Amygdala (tissue), 56 donors: ENCODE measurements at regions not wholly inside any gene's neighbourhood (a gene's known extent, or its start where the extent isn't known, plus 50 kb on each side); places are given as distances from the start of the nearest gene placed in this dataset.

Experiments
- DNase-seq, 56 donors: peaks; one replicate each; lab custom pipeline; 2025; lab: John Stamatoyannopoulos, UW

DNA sequence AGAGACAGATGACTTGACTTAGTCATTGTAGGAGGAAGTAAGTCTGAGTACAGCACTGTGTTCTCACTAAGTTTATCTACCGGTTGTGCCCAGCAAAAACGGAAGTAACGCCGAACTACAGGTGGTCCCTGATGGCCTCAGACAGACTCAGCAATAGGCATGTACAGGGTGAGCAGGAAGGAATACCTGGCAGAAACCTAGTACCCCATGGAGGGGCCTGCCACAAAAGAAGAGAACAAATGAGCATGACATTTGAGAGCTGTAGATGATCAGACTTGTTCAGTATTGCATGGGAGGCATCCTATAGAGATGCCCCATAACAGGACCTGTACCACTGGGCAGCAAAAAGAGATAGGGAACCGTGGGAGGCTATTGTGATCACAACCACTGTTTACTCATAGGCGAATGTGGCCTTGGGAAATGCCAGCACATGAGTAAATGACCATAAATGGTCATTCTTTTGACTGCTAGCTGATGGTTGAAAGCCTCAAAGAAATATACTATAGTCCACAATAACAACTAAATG, 106.4 kb upstream of the TAB2 start:
- DNase-seq: no peak

DNA sequence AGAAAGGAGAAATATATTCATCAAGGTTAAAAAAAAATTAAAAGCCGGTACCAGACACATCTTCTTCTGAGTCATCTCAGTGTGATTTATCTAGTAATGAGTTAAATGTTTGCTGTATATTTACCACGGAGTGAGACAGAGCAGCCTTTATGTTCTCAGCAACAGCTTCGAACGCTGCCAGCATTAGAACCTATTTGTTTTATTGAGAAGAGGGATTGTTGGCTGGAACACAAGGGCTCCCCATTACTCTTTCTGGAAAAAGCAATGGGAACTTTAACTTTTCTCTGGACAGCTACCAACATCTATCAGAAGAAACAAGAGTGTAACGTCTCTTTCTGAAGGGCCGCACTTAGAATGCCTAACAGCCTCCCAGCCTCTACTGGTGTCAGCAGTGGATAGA, 105.3 kb upstream of the TAB2 start:
- peak in 10 of 56 donors; percentile 4 to 47 (median 36) for DNase-seq

DNA sequence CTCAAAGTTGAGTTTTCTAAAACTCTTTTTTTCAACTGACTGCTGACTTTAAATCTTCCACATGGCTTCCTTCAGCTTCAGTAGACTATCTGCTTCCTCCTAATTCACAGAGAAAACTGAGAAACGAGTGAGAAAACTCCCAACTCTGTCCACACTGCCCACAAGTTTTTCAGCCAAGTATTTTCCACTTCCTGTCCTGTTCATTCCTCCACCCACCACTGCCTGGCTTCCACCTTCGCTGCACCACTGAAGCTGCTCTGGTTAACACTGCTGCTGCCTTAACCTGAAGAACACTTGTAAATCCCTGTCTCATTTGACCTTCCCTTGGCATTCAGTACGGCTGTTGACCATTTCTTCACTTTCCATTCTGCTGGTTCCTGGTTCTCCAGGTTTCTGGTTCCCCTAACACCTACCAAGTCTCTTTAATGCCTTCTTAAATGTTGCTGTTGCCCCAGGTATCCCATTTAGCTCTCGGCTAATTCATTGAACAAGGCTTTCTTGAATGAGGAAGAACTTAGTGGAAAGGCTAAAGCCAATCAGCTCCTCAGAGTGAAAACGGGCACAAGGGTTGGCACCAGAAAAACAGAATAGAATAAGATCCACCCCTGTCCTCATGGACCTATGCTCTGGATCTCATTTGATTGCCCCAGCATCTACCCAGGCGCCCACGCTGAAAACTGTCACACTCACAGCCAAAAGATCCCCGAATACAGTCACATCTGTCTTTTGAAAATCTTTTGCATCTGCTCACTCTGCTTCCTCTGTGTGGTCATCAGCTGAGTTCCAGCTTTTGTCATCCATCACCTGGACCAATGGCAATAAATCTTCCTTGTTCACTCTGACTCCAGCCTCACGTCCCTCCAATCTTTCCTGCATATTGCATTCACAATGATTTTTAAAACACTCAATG, 104.4 kb upstream of the TAB2 start:
- DNase-seq: no peak

DNA sequence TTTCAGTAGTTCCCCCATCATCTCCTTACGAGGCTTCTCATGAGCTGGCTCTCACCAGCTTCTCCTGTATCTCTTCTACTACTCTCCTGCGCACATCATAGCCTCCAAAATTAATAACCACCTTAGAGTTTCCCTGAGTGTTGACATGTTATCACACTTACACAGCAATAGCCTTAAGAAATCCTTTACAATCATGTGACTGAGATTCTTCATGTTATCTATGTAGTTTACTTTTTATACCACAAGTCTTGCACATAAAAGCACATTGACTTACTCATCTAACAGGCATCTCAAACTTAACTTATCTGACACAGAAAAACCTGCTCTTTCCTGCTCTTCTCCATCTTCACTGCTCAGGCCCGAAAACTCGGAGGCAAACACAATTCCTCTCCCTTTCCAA, 103.7 kb upstream of the TAB2 start:
- DNase-seq: no peak

DNA sequence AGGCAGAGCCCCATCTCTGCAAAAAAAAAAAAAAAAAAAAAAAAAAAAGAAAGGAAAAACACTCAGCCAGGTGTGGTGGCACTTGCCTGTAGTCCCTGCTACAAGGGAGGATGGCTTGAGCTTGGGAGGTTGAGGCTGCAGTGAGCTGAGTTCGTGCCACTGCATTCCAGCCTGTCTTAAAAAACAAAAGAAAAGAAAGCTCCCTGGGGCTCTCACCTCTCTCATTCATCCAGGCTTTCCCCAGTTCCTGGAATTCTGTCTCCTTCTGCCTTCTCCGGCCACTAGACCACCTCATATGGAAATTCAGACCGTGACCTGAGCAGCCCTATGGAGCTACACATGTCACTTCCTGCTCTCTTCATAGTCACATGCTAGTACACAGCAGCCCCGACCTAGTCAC, 101.1 kb upstream of the TAB2 start:
- no peak for DNase-seq

DNA sequence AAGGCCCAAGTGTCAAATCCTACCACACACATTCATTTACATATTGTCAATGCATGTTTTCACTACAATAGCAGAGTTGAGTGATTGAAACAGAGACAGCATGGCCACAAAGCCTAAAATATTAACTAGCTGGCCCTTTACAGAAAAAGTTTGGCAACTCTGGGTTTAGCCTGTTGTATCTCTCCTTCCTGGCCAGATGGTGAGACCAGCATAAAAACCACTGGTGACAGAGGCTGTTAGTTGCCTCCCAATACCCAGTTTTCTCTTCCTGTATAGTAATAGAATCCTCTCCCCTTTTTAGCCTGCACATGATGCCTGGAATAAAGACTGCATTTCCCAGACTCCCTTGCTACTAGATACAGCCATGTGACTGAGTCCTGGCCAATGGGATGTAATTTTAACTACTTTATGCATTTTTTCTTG, 100.0 kb upstream of the TAB2 start:
- no peak for DNase-seq

DNA sequence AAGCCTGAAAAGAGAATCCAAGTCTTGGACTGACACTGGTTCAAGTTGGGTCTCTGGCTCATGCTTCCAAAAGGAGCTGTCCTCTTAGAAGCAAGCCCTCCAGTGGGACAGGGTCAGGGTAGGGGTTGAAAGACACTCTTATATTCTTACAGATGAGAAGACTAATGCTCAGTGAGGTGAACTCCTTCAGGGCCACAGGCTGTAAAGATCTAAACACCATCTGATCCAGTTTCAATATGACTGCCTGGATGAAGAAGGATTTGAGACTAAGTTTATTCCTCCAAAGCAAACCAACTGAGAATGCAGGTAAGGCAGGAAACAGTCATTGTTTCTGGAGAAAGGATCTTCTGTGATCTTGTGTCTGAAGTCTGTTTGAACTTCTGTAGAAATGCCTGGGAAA, 99.0 kb upstream of the TAB2 start:
- no peak for DNase-seq

DNA sequence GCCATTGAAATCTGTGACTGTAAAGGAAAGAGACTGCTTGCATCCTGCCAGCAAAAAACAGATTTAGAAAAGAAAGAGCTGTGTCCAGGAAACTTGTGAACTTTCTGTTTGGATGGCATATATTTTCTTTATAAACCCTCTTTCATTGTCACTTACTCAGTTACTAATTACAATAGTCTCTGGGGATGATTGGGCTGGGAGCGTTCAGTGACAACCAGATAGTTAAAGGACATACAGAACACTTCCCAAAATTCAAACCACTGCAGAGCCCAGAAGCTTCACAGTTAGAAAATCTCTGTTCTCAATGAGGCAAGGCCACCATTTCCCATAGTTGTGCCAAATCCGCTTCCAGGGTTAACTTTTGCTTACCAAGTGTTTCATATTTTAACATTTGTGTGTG, 98.6 kb upstream of the TAB2 start:
- DNase-seq: no peak

DNA sequence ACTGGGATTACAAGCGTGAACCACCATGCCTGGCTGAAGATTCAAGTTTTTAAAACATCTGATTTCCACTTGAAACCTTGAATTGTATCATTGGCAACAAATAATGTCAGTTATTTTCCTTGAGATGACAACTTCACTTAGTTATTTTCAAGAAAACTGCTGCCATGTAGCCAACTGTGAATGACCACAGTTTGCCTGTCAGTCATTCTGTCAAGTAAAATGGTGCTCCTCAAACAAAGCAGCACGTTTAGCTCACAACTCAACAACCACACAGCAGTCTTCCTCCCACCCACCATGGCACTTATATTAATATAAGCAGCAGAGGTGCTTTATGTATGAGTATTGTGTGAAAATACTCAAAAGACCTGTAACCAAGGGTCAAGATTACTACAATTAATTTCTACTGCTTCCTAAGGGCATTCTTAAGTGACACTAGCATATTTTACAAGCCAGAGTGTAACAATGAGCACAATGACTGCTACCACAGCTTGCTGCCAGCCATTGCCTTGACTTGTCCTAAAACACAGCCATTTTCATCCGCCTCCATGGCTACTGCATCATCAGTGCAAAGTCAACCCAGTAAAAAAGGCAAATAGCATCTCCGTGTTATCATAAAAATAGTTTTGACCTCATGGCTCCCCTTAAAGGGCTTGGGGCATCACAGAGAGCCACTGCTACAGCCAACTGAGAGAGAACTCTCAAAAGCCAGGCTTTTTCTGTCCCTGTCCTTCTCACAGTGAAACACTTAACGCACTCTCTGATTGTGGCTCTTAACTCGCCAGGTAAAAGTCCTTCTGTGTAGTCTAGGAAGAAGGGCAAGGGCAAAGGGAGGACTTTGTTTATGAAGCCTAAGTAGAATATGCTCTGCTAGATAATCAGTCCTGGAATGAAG, 96.4 kb upstream of the TAB2 start:
- DNase-seq: no peak

DNA sequence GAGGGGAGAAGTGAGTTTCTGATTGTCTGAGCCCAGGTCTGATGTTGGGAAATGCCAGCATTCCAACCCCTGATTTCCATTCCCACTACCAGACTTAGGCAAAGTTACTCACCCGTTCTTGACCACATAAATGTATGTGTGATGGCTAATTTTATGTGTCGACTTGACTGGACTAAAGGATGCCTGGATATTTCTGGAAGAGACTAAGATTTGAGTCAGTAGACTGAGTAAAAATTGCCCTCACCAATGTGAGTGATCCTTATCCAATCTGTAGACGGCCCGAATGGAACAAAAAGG, 95.8 kb upstream of the TAB2 start:
- no peak for DNase-seq

DNA sequence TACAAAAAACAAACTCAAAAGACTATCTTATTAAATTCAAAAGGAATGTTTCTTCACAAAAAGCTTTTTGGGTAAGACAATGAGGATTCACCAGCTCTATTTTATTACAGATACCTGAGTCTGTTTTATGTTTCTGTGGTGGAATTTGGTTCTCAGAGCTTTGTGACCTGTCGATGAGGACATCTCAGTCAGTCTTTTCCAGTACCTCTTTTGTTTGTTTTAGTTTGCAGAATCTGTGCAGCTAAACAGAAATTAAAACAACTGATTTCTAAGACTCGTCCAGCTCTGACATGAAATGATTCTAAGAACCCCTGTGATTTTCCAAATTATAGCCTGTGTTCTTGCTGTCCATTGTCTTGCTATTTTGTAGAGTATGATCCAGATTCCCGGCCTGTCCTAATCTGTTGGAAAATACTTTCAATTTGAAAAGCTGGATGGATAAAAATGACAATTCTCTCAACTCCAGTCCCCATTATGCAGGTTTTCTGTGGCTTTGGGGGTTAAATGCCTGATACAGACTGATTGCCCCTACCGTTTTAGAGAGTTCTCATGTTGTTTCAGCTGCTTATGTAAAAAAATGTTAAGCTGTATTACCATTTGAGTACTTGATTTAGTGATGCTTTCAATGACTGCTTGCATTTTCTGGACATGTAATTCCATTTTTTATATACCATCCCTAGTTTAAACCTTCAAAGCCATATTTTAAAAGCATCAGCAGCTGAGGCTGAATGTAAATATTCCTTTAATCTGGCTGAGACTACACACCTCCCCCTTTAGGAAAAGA, 94.2 kb upstream of the TAB2 start:
- no peak for DNase-seq

DNA sequence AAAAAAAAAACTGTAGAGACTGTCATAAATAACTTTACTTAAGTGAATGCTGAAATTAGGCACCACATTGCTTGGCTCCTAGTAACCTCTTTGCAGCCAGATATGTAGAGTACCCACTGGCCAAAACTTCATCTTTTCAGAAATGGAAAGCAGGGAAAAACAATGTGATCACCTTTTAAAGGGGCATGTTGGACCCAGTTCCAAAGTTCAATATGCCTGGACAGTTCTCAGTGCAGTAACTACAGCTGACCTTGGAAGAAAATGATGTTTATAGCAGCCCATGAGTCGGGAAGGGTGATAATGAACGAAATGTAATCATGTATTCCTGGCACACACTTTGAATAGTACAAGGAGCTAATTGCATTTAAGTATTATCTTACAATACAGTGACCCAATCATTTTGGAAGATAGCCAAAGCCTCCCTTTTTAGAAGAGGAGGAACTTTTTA, 93.6 kb upstream of the TAB2 start:
- DNase-seq: no peak

DNA sequence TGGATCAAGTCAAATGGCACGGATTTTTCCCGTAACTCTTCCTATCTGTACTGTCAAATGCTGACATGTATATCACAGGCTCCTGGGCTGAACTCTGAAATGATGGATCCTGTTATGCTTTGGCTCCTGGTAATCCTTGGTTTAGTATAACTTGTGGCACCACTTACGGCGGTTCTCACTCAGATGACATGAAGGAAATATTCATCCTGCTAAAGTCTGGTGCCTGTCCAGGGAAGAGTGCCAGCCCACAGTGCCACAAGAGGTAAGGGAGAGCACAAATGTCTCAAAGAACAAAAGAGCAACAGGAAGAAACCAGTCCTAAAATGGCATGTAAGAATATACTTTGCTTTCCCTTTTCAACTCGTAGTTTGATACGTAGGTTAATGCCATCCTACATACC, 93.1 kb upstream of the TAB2 start:
- no peak for DNase-seq

DNA sequence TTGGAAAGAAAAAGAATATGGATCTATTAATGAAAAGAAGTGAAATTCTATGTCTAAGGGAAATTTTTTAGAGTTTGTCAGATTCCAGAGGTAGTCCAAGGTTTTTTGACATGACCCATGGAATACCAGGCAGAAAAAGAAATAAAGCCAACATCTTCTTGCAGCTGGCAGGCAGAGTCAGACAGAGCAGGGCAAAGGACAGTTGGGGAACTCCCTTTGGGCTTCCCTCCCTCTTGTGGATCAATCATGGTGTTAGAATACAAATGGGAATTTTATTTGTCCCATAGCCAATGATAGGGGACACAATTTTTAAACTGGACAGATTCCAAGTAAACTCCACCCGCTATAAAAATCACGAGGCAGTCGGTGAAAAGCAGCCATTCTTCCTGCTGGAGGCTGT, 92.1 kb upstream of the TAB2 start:
- DNase-seq: no peak

DNA sequence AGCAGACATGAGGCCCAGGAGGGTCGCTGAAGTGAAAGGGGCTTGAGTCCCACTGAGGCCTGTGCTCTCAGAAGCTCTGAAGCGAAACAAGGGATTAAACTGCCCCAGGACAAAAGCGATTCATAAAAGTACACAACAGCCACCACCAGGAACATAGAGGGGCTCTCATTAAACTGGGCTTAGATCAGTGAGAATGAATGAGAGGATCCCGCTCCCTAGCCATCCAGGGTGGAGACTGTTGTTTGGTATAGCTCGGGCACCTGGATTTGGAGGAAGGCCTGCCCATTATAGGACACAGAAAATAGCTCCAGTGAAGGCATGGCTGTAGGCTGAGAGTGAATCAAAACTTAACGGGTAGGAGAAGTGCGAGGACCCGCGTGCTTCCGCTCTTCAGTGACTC, 91.6 kb upstream of the TAB2 start:
- no peak for DNase-seq

DNA sequence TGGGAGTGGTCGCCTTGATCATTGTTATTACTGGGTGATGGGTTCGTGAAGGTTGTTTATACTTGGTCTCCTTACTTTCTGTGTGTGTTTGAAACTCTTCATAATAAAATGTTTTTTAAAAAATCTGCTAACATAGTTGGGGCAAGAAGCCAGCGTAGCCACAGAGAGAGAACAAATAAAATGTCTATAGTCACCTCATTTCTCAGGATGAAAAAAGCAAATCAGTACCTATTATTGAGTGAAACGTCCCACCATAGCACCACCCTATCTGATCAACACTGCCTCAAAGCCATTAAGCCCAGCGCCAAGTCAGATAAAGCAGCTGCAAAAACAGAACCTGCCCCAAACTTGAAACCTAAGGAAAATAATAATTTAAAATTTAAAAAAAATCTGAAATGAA, 89.7 kb upstream of the TAB2 start:
- DNase-seq: no peak

DNA sequence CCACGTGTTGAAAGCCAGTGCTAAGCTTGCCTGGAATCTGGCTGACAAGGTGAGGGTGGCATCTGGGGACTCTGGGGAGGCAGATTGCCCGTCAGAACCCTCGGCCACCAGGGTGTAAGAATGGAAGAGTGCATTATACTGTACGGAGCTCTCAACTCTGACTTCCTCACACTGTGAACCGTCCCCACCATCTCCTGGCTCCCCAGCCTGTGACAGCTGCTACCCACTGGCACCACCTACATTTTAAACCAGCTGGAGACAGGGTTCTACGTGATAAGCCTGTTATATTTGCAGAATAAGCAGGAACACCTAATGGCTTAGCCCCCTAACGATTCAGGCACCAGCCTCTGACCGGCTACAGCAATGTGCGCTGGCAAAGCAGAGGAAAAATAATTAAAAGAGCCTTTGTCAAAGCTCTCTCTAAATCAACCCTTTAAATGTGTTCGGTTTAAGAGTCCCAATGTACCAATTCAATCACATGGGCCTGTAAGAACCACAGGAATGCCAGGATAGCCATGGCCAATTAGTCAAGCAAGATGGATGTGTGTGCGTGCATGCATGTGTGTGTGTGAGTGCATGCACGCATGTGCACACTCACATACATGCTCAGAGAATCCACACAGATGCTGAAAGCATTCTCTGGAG, 89.1 kb upstream of the TAB2 start:
- no peak for DNase-seq

DNA sequence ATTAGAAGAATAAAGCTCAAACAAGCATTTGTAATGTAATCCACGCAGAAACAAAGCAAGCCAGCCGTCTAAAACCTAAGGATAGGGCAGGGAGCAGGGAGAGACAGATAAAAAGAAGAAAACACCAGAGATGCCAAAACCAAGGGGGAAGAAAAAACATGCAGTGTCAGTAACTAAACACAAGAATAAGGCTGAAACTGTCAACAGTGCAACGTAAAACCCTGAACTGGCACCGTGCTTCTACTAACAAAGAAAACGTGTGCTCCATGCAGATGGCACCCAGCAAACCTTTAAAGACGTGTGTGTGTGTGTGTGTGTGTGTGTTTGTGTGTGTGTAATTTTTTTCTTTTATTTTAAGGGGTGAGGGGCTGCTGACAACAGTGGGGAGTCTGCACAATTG, 88.4 kb upstream of the TAB2 start:
- DNase-seq: no peak

DNA sequence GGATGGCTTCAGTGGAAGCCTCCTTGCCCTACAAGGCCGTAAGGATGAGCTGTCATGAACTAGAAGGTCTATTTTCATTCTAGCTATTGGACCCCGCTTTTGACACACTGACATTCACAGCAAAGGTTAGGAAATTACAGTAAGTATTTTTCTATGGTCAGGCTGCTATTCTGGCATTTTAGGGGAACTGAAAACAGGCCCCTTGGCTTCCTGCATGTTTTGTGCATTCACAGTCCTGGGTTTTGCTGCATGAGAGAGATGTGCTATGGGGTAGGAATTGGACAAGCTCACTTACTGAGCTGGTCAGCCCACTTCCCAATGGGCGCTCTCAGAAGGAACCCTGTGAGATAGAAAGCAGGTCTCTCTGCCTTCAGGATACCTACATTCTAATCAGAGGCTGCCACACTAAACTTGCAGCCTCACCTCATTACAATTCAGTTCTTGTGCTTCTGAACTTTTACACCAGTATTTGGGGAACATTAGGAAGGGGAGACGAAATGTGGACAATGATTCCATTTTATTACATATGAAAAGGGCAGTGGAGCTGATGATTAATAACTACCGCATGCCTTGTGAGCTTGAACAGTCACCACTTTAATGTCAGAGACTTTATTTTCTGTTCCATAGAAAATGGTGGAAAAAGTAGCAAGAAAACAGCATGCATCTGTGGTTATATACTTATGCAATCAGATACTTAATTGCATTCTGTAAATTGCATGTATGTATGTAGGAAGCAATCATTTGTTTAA, 86.6 kb upstream of the TAB2 start:
- peak in 4 of 56 donors; percentile 23 to 47 (median 32) for DNase-seq
